Left ventricle myocardium inferior (tissue), 1 donor: ENCODE measurements at regions not wholly inside any gene's neighbourhood (a gene's known extent, or its start where the extent isn't known, plus 50 kb on each side); places are given as distances from the start of the nearest gene placed in this dataset. TPM values are rescaled to one million over a fixed set of nuclear protein-coding genes. Genes with fewer than 3 reads are reported as not detected.
A peak's percentile ranks its signal among the peaks of the same experiment; 100 is the strongest.

Experiments used
- DNase-seq: peaks from one replicate; pipeline ENCODE4 v3.0.0-alpha.2; 2020
- H3K27ac ChIP-seq: fragments of 200-600 bp; replicated peaks from 2 replicates; pipeline ENCODE4 v1.8.0; 2021
- H3K27me3 ChIP-seq: fragments of 200-600 bp; 2 replicates; pipeline ENCODE4 v1.8.0; 2021; ENCODE audit warnings: low read depth
- H3K36me3 ChIP-seq: fragments of 200-600 bp; 2 replicates; pipeline ENCODE4 v1.8.0; 2021
- H3K4me1 ChIP-seq: fragments of 200-600 bp; 2 replicates; pipeline ENCODE4 v1.8.0; 2021
- H3K4me3 ChIP-seq: fragments of 200-600 bp; 2 replicates; pipeline ENCODE4 v1.8.0; 2021; ENCODE audit warnings: mild to moderate bottlenecking, moderate library complexity
- H3K9me3 ChIP-seq: fragments of 200-600 bp; replicated peaks from 2 replicates; pipeline ENCODE4 v1.8.0; 2021
- CTCF ChIP-seq: fragments of 200-600 bp; IDR thresholded peaks from 2 replicates; pipeline ENCODE4 v1.8.0; 2021; ENCODE audit warnings: antibody characterized with exemption, mild to moderate bottlenecking, borderline replicate concordance
- intact Hi-C: fragments of 100-400 bp; cut with micrococcal nuclease; formaldehyde crosslinking; loops from one replicate; pipeline ENCODE4 v1.11.0; 2022
- microRNA-seq: library from miRNA; unstranded; fragments of <30 nt; microRNA quantifications from one replicate; pipeline ENCODE4 v1.2.0, GENCODE V29; 2020
- donor health status: DM: no; HTN: yes; CAD: no; lungs with severe emphysema.

GRCh38 chr2:56132138-56132537, 51.7 kb upstream of the CCDC85A start:
- no peak overlapping the region for H3K4me3 ChIP-seq
- TF ChIP-seq CTCF: peak; percentile 58
- no peak for DNase-seq
- no peak overlapping the region for H3K27ac ChIP-seq
- no peaks in the 10 kb centered on the region for H3K9me3 ChIP-seq
- intact Hi-C loops: no loop called here
- no peaks in the 10 kb centered on the region for H3K36me3 ChIP-seq
- no peaks in the 10 kb centered on the region for H3K27me3 ChIP-seq
- no peaks in the 10 kb centered on the region for H3K4me1 ChIP-seq

GRCh38 chr2:56133441-56133840, 50.3 kb upstream of the CCDC85A start:
- no peaks in the 10 kb centered on the region for H3K36me3 ChIP-seq

GRCh38 chr2:56133931-56134629, 49.7 kb upstream of the CCDC85A start:
- Histone ChIP-seq H3K4me1 (no peaks in the 10 kb centered on the region), H3K4me3 (no peak overlapping the region), H3K27ac (no peak overlapping the region), H3K9me3 (no peaks in the 10 kb centered on the region), H3K27me3 (no peaks in the 10 kb centered on the region), H3K36me3 (no peaks in the 10 kb centered on the region)
- no peak for DNase-seq
- TF ChIP-seq CTCF: no peak
- intact Hi-C loops: no loop called here

More at GRCh38 chr2:56133441-56133840, 50.3 kb upstream of the CCDC85A start:
- Histone ChIP-seq H3K27ac (no peak overlapping the region), H3K4me1 (no peaks in the 10 kb centered on the region), H3K27me3 (no peaks in the 10 kb centered on the region), H3K9me3 (no peaks in the 10 kb centered on the region), H3K4me3 (no peak overlapping the region)
- DNase-seq: no peak
- intact Hi-C loops: no loop called here
- TF ChIP-seq CTCF: no peak

Small RNA genes lying in the stretch of these regions (microRNA-seq; reads per million reads assigned to microRNA genes)
- gene MIR216A (1.2 reads per million), gene MIR216B (not detected), gene MIR217 (13.7 reads per million, percentile 32 among the genes with 10 or more reads in this experiment)
